ENCODE measurements at regions not wholly inside any gene's neighbourhood (a gene's known extent, or its start where the extent isn't known, plus 50 kb on each side); places are given as distances from the start of the nearest gene placed in this dataset.
"Not testable (repeated sequence)": the region's sequence is repeated elsewhere in the genome, so short reads cannot be mapped to it uniquely, and the experiment has no call there.

GRCh38 chr4:159748834-159749444 is 646.1 kb downstream of the RAPGEF2 start:
- DNase-seq: no peak

GRCh38 chr4:159757499-159757898 is 654.6 kb downstream of the RAPGEF2 start:
- DNase-seq: no peak

- no peak for DNase-seq
Measured at GRCh38 chr4:159758061-159758460, 655.2 kb downstream of the RAPGEF2 start.

- DNase-seq: no peak
Measured at GRCh38 chr4:159762672-159763071, 659.8 kb downstream of the RAPGEF2 start.

- peak in 1 of 2 experiments; percentile 36 for DNase-seq
Measured at GRCh38 chr4:159764343-159764952, 661.6 kb downstream of the RAPGEF2 start.

- DNase-seq: no peak
Measured at GRCh38 chr4:159765382-159765781, 662.5 kb downstream of the RAPGEF2 start.

- DNase-seq: no peak
Measured at GRCh38 chr4:159766241-159766640, 663.4 kb downstream of the RAPGEF2 start.

- no peak for DNase-seq
Measured at GRCh38 chr4:159767406-159767805, 664.5 kb downstream of the RAPGEF2 start.

- DNase-seq: no peak
Measured at GRCh38 chr4:159768016-159768415, 665.1 kb downstream of the RAPGEF2 start.

GRCh38 chr4:159770401-159770800 is 667.5 kb downstream of the RAPGEF2 start:
- no peak for DNase-seq

- DNase-seq: no peak
Measured at GRCh38 chr4:159770969-159771368, 668.1 kb downstream of the RAPGEF2 start.

GRCh38 chr4:159776961-159777360 is 674.1 kb downstream of the RAPGEF2 start:
- no peak for DNase-seq

GRCh38 chr4:159777689-159778088 is 674.8 kb downstream of the RAPGEF2 start:
- DNase-seq: no peak

GRCh38 chr4:159778298-159778697 is 675.4 kb downstream of the RAPGEF2 start:
- no peak for DNase-seq

- DNase-seq: no peak
Measured at GRCh38 chr4:159779716-159780115, 676.8 kb downstream of the RAPGEF2 start.

- DNase-seq: no peak
Measured at GRCh38 chr4:159780196-159780922, 677.5 kb downstream of the RAPGEF2 start.

- no peak for DNase-seq
Measured at GRCh38 chr4:159787901-159788300, 685.0 kb downstream of the RAPGEF2 start.

- no peak for DNase-seq
Measured at GRCh38 chr4:159791334-159791733, 688.5 kb downstream of the RAPGEF2 start.

GRCh38 chr4:159804592-159804991 is 701.7 kb downstream of the RAPGEF2 start:
- DNase-seq: not testable (repeated sequence)

- DNase-seq: no peak
Measured at GRCh38 chr4:159823743-159824142, 720.9 kb downstream of the RAPGEF2 start.

GRCh38 chr4:159828687-159829086 is 725.8 kb downstream of the RAPGEF2 start:
- DNase-seq: no peak

- DNase-seq: no peak
Measured at GRCh38 chr4:159829184-159829583, 726.3 kb downstream of the RAPGEF2 start.

GRCh38 chr4:159837071-159837470 is 734.2 kb downstream of the RAPGEF2 start:
- no peak for DNase-seq

- no peak for DNase-seq
Measured at GRCh38 chr4:159855731-159856130, 752.9 kb downstream of the RAPGEF2 start.
